ENCODE measurements at regions not wholly inside any gene's neighbourhood (a gene's known extent, or its start where the extent isn't known, plus 50 kb on each side); places are given as distances from the start of the nearest gene placed in this dataset.
"Not testable (repeated sequence)": the region's sequence is repeated elsewhere in the genome, so short reads cannot be mapped to it uniquely, and the experiment has no call there.

GRCh38 chr6:81130061-81130460 lies 622.4 kb downstream of the TENT5A start:
- Histone ChIP-seq H3K9me3 (ENCODE audit: control insufficient read depth in 2 of 2, low read length in 2 of 2) (no peaks in the 10 kb centered on the region), H3K9ac (ENCODE audit: low read depth in 1 of 2, low read length in 2 of 2) (no peak overlapping the region), H3K27me3 (ENCODE audit: control insufficient read depth in 2 of 2, insufficient read depth in 2 of 2, low read length in 2 of 2) (no peaks in the 10 kb centered on the region), H3K4me1 (ENCODE audit: control insufficient read depth in 2 of 2, insufficient read depth in 2 of 2, low read length in 2 of 2) (no peaks in the 10 kb centered on the region), H3K36me3 (ENCODE audit: control insufficient read depth in 2 of 2, insufficient read depth in 2 of 2, low read length in 2 of 2) (no peaks in the 10 kb centered on the region), H3K4me3 (ENCODE audit: low read length in 2 of 2) (no peak overlapping the region), H3K27ac (ENCODE audit: low read depth in 2 of 2, low read length in 2 of 2) (no peak overlapping the region)

- Histone ChIP-seq H3K4me3 (ENCODE audit: low read length in 2 of 2) (no peak overlapping the region), H3K27me3 (ENCODE audit: control insufficient read depth in 2 of 2, insufficient read depth in 2 of 2, low read length in 2 of 2) (no peaks in the 10 kb centered on the region), H3K27ac (ENCODE audit: low read depth in 2 of 2, low read length in 2 of 2) (no peak overlapping the region), H3K4me1 (ENCODE audit: control insufficient read depth in 2 of 2, insufficient read depth in 2 of 2, low read length in 2 of 2) (no peaks in the 10 kb centered on the region), H3K9ac (ENCODE audit: low read depth in 1 of 2, low read length in 2 of 2) (no peak overlapping the region), H3K9me3 (ENCODE audit: control insufficient read depth in 2 of 2, low read length in 2 of 2) (no peaks in the 10 kb centered on the region), H3K36me3 (ENCODE audit: control insufficient read depth in 2 of 2, insufficient read depth in 2 of 2, low read length in 2 of 2) (no peaks in the 10 kb centered on the region)
These were observed 623.8 kb downstream of the TENT5A start for GRCh38 chr6:81128671-81129070.

GRCh38 chr6:81126150-81126549 lies 626.3 kb downstream of the TENT5A start:
- Histone ChIP-seq H3K9ac (ENCODE audit: low read depth in 1 of 2, low read length in 2 of 2) (no peak overlapping the region), H3K36me3 (ENCODE audit: control insufficient read depth in 2 of 2, insufficient read depth in 2 of 2, low read length in 2 of 2) (no peaks in the 10 kb centered on the region), H3K27me3 (ENCODE audit: control insufficient read depth in 2 of 2, insufficient read depth in 2 of 2, low read length in 2 of 2) (no peaks in the 10 kb centered on the region), H3K27ac (ENCODE audit: low read depth in 2 of 2, low read length in 2 of 2) (no peak overlapping the region), H3K9me3 (ENCODE audit: control insufficient read depth in 2 of 2, low read length in 2 of 2) (no peaks in the 10 kb centered on the region), H3K4me1 (ENCODE audit: control insufficient read depth in 2 of 2, insufficient read depth in 2 of 2, low read length in 2 of 2) (no peaks in the 10 kb centered on the region), H3K4me3 (ENCODE audit: low read length in 2 of 2) (no peak overlapping the region)

GRCh38 chr6:81120280-81120679 lies 632.2 kb downstream of the TENT5A start:
- no peaks in the 10 kb centered on the region for H3K9me3 ChIP-seq (ENCODE audit: control insufficient read depth in 2 of 2, low read length in 2 of 2)
- H3K36me3 ChIP-seq (ENCODE audit: control insufficient read depth in 2 of 2, insufficient read depth in 2 of 2, low read length in 2 of 2) = no peaks in the 10 kb centered on the region
- H3K4me3 ChIP-seq (ENCODE audit: low read length in 2 of 2) = no peak overlapping the region
- no peak overlapping the region for H3K9ac ChIP-seq (ENCODE audit: low read depth in 1 of 2, low read length in 2 of 2)
- H3K4me1 ChIP-seq (ENCODE audit: control insufficient read depth in 2 of 2, insufficient read depth in 2 of 2, low read length in 2 of 2) = no peaks in the 10 kb centered on the region
- no peak overlapping the region for H3K27ac ChIP-seq (ENCODE audit: low read depth in 2 of 2, low read length in 2 of 2)
- H3K27me3 ChIP-seq (ENCODE audit: control insufficient read depth in 2 of 2, insufficient read depth in 2 of 2, low read length in 2 of 2) = no peaks in the 10 kb centered on the region

- Histone ChIP-seq H3K27me3 (ENCODE audit: control insufficient read depth in 2 of 2, insufficient read depth in 2 of 2, low read length in 2 of 2) (no peaks in the 10 kb centered on the region), H3K4me1 (ENCODE audit: control insufficient read depth in 2 of 2, insufficient read depth in 2 of 2, low read length in 2 of 2) (no peaks in the 10 kb centered on the region), H3K9ac (ENCODE audit: low read depth in 1 of 2, low read length in 2 of 2) (no peak overlapping the region), H3K36me3 (ENCODE audit: control insufficient read depth in 2 of 2, insufficient read depth in 2 of 2, low read length in 2 of 2) (no peaks in the 10 kb centered on the region), H3K4me3 (ENCODE audit: low read length in 2 of 2) (no peak overlapping the region), H3K27ac (ENCODE audit: low read depth in 2 of 2, low read length in 2 of 2) (no peak overlapping the region), H3K9me3 (ENCODE audit: control insufficient read depth in 2 of 2, low read length in 2 of 2) (no peaks in the 10 kb centered on the region)
These were observed 646.5 kb downstream of the TENT5A start for GRCh38 chr6:81105998-81106397.

GRCh38 chr6:81098109-81098814 lies 654.2 kb downstream of the TENT5A start:
- Histone ChIP-seq H3K9me3 (ENCODE audit: control insufficient read depth in 2 of 2, low read length in 2 of 2) (no peaks in the 10 kb centered on the region), H3K4me1 (ENCODE audit: control insufficient read depth in 2 of 2, insufficient read depth in 2 of 2, low read length in 2 of 2) (no peaks in the 10 kb centered on the region), H3K36me3 (ENCODE audit: control insufficient read depth in 2 of 2, insufficient read depth in 2 of 2, low read length in 2 of 2) (no peaks in the 10 kb centered on the region), H3K27ac (ENCODE audit: low read depth in 2 of 2, low read length in 2 of 2) (no peak overlapping the region), H3K27me3 (ENCODE audit: control insufficient read depth in 2 of 2, insufficient read depth in 2 of 2, low read length in 2 of 2) (no peaks in the 10 kb centered on the region), H3K4me3 (ENCODE audit: low read length in 2 of 2) (no peak overlapping the region), H3K9ac (ENCODE audit: low read depth in 1 of 2, low read length in 2 of 2) (no peak overlapping the region)

- not testable (repeated sequence) for H3K4me3 ChIP-seq (ENCODE audit: low read length in 2 of 2); H3K36me3 ChIP-seq (ENCODE audit: control insufficient read depth in 2 of 2, insufficient read depth in 2 of 2, low read length in 2 of 2); H3K27me3 ChIP-seq (ENCODE audit: control insufficient read depth in 2 of 2, insufficient read depth in 2 of 2, low read length in 2 of 2); H3K9me3 ChIP-seq (ENCODE audit: control insufficient read depth in 2 of 2, low read length in 2 of 2); H3K4me1 ChIP-seq (ENCODE audit: control insufficient read depth in 2 of 2, insufficient read depth in 2 of 2, low read length in 2 of 2); H3K9ac ChIP-seq (ENCODE audit: low read depth in 1 of 2, low read length in 2 of 2); H3K27ac ChIP-seq (ENCODE audit: low read depth in 2 of 2, low read length in 2 of 2)
These were observed 656.0 kb downstream of the TENT5A start for GRCh38 chr6:81096464-81096863.

- no peaks in the 10 kb centered on the region for H3K4me1 ChIP-seq (ENCODE audit: control insufficient read depth in 2 of 2, insufficient read depth in 2 of 2, low read length in 2 of 2)
- no peaks in the 10 kb centered on the region for H3K36me3 ChIP-seq (ENCODE audit: control insufficient read depth in 2 of 2, insufficient read depth in 2 of 2, low read length in 2 of 2)
- H3K9me3 ChIP-seq (ENCODE audit: control insufficient read depth in 2 of 2, low read length in 2 of 2) = no peaks in the 10 kb centered on the region
- no peak overlapping the region for H3K27ac ChIP-seq (ENCODE audit: low read depth in 2 of 2, low read length in 2 of 2)
- H3K27me3 ChIP-seq (ENCODE audit: control insufficient read depth in 2 of 2, insufficient read depth in 2 of 2, low read length in 2 of 2) = no peaks in the 10 kb centered on the region
- no peak overlapping the region for H3K9ac ChIP-seq (ENCODE audit: low read depth in 1 of 2, low read length in 2 of 2)
- H3K4me3 ChIP-seq (ENCODE audit: low read length in 2 of 2) = no peak overlapping the region
These were observed 659.4 kb downstream of the TENT5A start for GRCh38 chr6:81093051-81093450.

GRCh38 chr6:81088145-81088544 lies 664.3 kb downstream of the TENT5A start:
- H3K36me3 ChIP-seq (ENCODE audit: control insufficient read depth in 2 of 2, insufficient read depth in 2 of 2, low read length in 2 of 2) = no peaks in the 10 kb centered on the region
- no peaks in the 10 kb centered on the region for H3K9me3 ChIP-seq (ENCODE audit: control insufficient read depth in 2 of 2, low read length in 2 of 2)
- no peak overlapping the region for H3K4me3 ChIP-seq (ENCODE audit: low read length in 2 of 2)
- no peaks in the 10 kb centered on the region for H3K4me1 ChIP-seq (ENCODE audit: control insufficient read depth in 2 of 2, insufficient read depth in 2 of 2, low read length in 2 of 2)
- no peak overlapping the region for H3K27ac ChIP-seq (ENCODE audit: low read depth in 2 of 2, low read length in 2 of 2)
- H3K27me3 ChIP-seq (ENCODE audit: control insufficient read depth in 2 of 2, insufficient read depth in 2 of 2, low read length in 2 of 2) = no peaks in the 10 kb centered on the region
- no peak overlapping the region for H3K9ac ChIP-seq (ENCODE audit: low read depth in 1 of 2, low read length in 2 of 2)

GRCh38 chr6:81086991-81087390 lies 665.5 kb downstream of the TENT5A start:
- Histone ChIP-seq H3K9ac (ENCODE audit: low read depth in 1 of 2, low read length in 2 of 2) (no peak overlapping the region), H3K36me3 (ENCODE audit: control insufficient read depth in 2 of 2, insufficient read depth in 2 of 2, low read length in 2 of 2) (no peaks in the 10 kb centered on the region), H3K27ac (ENCODE audit: low read depth in 2 of 2, low read length in 2 of 2) (no peak overlapping the region), H3K9me3 (ENCODE audit: control insufficient read depth in 2 of 2, low read length in 2 of 2) (no peaks in the 10 kb centered on the region), H3K27me3 (ENCODE audit: control insufficient read depth in 2 of 2, insufficient read depth in 2 of 2, low read length in 2 of 2) (no peaks in the 10 kb centered on the region), H3K4me3 (ENCODE audit: low read length in 2 of 2) (no peak overlapping the region), H3K4me1 (ENCODE audit: control insufficient read depth in 2 of 2, insufficient read depth in 2 of 2, low read length in 2 of 2) (no peaks in the 10 kb centered on the region)

GRCh38 chr6:81085431-81085790 lies 667.1 kb downstream of the TENT5A start:
- Histone ChIP-seq H3K4me1 (ENCODE audit: control insufficient read depth in 2 of 2, insufficient read depth in 2 of 2, low read length in 2 of 2) (no peaks in the 10 kb centered on the region), H3K4me3 (ENCODE audit: low read length in 2 of 2) (no peak overlapping the region), H3K9me3 (ENCODE audit: control insufficient read depth in 2 of 2, low read length in 2 of 2) (no peaks in the 10 kb centered on the region), H3K27ac (ENCODE audit: low read depth in 2 of 2, low read length in 2 of 2) (no peak overlapping the region), H3K36me3 (ENCODE audit: control insufficient read depth in 2 of 2, insufficient read depth in 2 of 2, low read length in 2 of 2) (no peaks in the 10 kb centered on the region), H3K9ac (ENCODE audit: low read depth in 1 of 2, low read length in 2 of 2) (no peak overlapping the region), H3K27me3 (ENCODE audit: control insufficient read depth in 2 of 2, insufficient read depth in 2 of 2, low read length in 2 of 2) (no peaks in the 10 kb centered on the region)
